ENCODE measurements at regions not wholly inside any gene's neighbourhood (a gene's known extent, or its start where the extent isn't known, plus 50 kb on each side); places are given as distances from the start of the nearest gene placed in this dataset.
"Not testable (repeated sequence)": the region's sequence is repeated elsewhere in the genome, so short reads cannot be mapped to it uniquely, and the experiment has no call there.

DNA sequence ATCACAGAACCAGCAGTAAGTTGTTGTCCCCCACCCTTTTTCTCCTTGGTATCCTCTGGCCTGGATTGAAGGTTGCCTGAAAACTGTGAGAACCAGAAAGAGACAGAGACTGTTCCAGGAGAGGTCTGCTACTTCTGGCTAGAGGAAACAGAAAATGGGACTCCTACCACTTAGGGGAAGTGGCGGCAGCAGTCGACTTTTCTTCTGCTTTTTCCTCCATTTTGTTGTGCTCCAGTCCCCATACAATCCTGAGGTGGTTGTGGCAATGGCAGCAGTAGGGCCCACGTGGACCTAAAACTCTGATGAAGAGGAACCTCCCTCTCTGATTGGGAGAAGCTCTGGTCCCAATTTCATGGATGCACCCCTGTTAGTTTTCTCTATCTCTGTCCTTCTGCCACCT lies 76.0 kb upstream of the SORL1 start:
- Histone ChIP-seq H3K9me1 (replicated peaks; ENCODE audit: control insufficient read depth, extremely low read depth, insufficient read depth, low read length) (no peaks in the 10 kb centered on the region), H3K27me3 (ENCODE audit: control insufficient read depth in 2 of 2, insufficient read depth in 2 of 2, low read length in 2 of 2) (no peaks in the 10 kb centered on the region), H3K27ac (ENCODE audit: insufficient read depth, low read depth, low read length) (no peak overlapping the region), H3K79me2 (ENCODE audit: control insufficient read depth, insufficient read depth, low read length) (no peaks in the 10 kb centered on the region), H3K36me3 (ENCODE audit: control insufficient read depth in 2 of 2, extremely low read depth in 1 of 2, insufficient read depth in 2 of 2, low read length in 2 of 2) (no peaks in the 10 kb centered on the region), H3K9me3 (replicated peaks; ENCODE audit: control insufficient read depth, insufficient read depth, low read length) (no peaks in the 10 kb centered on the region), H3K4me1 (ENCODE audit: control insufficient read depth, extremely low read depth, insufficient read depth, low read length) (no peaks in the 10 kb centered on the region), H3K4me2 (ENCODE audit: insufficient read depth, low read length) (no peak overlapping the region), H2AFZ (ENCODE audit: low read depth, low read length) (no peak overlapping the region), H3K4me3 (replicated peaks in 1 of 3; ENCODE audit: insufficient read depth in 1 of 3, low read depth in 1 of 3, low read length in 3 of 3) (no peak overlapping the region), H4K20me1 (replicated peaks; ENCODE audit: control insufficient read depth, extremely low read depth, insufficient read depth, low read length) (no peaks in the 10 kb centered on the region), H3K9ac (replicated peaks; ENCODE audit: extremely low read depth, insufficient read depth, low read length) (no peak overlapping the region)
- ChIA-PET POLR2A (no interaction called here), CTCF (no interaction called here)
- no peak for DNase-seq (ENCODE audit: low read depth, low spot score)
- no peak for FAIRE-seq
- BruUV-seq (replicated peaks): no TSS peak
- TF ChIP-seq MYC (IDR thresholded peaks at IDR 0.05; ENCODE audit: low read depth, low read length) (no peak), CTCF (IDR thresholded peaks at IDR 0.05; ENCODE audit: extremely low read depth in 1 of 2, insufficient read depth in 1 of 2, low read depth in 1 of 2, low read length in 2 of 2) (no peak)
- intact Hi-C loops (cut with micrococcal nuclease): no loop called here
- dilution Hi-C loops (cut with MboI; ENCODE audit: extremely low pct_ligation_motif_present, low sequenced_read_pairs): no loop called here

- intact Hi-C loops (cut with micrococcal nuclease); H3K27ac ChIP-seq (ENCODE audit: insufficient read depth, low read depth, low read length); H3K27me3 ChIP-seq (ENCODE audit: control insufficient read depth in 2 of 2, insufficient read depth in 2 of 2, low read length in 2 of 2); H3K9me1 ChIP-seq (replicated peaks; ENCODE audit: control insufficient read depth, extremely low read depth, insufficient read depth, low read length); H4K20me1 ChIP-seq (replicated peaks; ENCODE audit: control insufficient read depth, extremely low read depth, insufficient read depth, low read length); H2AFZ ChIP-seq (ENCODE audit: low read depth, low read length); H3K4me3 ChIP-seq (replicated peaks in 1 of 3; ENCODE audit: insufficient read depth in 1 of 3, low read depth in 1 of 3, low read length in 3 of 3); BruUV-seq (replicated peaks); H3K4me1 ChIP-seq (ENCODE audit: control insufficient read depth, extremely low read depth, insufficient read depth, low read length); H3K9ac ChIP-seq (replicated peaks; ENCODE audit: extremely low read depth, insufficient read depth, low read length); FAIRE-seq; H3K79me2 ChIP-seq (ENCODE audit: control insufficient read depth, insufficient read depth, low read length); H3K9me3 ChIP-seq (replicated peaks; ENCODE audit: control insufficient read depth, insufficient read depth, low read length); DNase-seq (ENCODE audit: low read depth, low spot score); dilution Hi-C loops (cut with MboI; ENCODE audit: extremely low pct_ligation_motif_present, low sequenced_read_pairs); H3K36me3 ChIP-seq (ENCODE audit: control insufficient read depth in 2 of 2, extremely low read depth in 1 of 2, insufficient read depth in 2 of 2, low read length in 2 of 2); POLR2A ChIA-PET; H3K4me2 ChIP-seq (ENCODE audit: insufficient read depth, low read length): not testable (repeated sequence)
- CTCF ChIA-PET: interaction anchor here (1.0 kb wide), 1 partner anchor 17 kb away, joined by 3 read pairs; no protein-coding TSS in a partner anchor
Observed at GRCh38 chr11:121379145-121379810, 72.8 kb upstream of the SORL1 start.
